GM21367 (cell line): ENCODE measurements at regions not wholly inside any gene's neighbourhood (a gene's known extent, or its start where the extent isn't known, plus 50 kb on each side); places are given as distances from the start of the nearest gene placed in this dataset.
"Not testable (repeated sequence)": the region's sequence is repeated elsewhere in the genome, so short reads cannot be mapped to it uniquely, and the experiment has no call there.

Experiments
- ATAC-seq: cut with Tn5 transposase; IDR thresholded peaks from one replicate; pipeline ENCODE4 v1.9.1; 2021; ENCODE audit not compliant: unreplicated experiment

DNA sequence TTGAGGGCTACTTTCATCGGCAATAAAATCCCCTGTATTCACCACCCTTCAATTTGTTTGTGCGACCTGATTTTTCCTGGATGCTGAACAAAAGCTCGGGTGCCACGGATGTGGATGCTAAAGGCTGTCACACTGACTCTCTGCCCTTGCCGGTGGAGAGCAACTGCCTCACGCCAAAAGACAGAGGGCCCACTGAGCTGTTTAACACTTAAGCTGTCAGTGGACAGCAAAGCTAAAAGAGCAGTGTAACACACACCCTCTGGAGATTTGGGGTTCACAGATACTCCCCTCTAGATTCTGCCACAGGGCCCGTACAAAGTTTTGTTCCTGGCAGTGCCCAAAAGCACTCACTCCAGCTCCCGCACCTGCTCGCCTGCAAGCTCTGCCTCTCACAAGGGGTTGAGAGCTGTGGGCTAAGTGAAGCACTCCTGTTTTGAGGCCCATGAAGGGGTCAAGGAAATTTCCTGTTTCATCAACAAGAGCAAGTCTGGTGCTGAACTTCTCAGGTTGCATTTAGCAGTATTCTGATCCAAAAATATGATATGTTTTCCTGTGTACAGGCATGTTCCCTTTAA lies 1571.9 kb downstream of the ADGRL3 start:
- ATAC-seq = no peak

DNA sequence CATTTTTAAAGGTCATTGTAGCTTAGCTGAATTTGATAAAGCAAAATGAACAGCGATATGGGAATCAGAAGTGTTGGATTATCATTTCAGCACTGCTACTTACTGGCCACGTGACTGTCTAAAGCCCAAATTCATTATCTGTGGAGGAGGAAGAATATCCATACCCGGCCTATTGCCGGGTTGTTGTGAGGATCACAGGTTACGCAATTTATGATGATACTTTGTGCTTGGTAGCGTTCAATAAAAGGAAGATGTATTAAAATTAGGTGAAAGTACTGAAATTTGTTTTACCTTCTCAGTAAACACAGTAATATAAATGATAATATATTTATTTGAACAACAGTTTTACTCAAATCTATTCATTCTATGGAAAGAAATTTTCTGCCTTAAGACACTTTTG lies 1540.2 kb downstream of the ADGRL3 start:
- ATAC-seq = no peak

DNA sequence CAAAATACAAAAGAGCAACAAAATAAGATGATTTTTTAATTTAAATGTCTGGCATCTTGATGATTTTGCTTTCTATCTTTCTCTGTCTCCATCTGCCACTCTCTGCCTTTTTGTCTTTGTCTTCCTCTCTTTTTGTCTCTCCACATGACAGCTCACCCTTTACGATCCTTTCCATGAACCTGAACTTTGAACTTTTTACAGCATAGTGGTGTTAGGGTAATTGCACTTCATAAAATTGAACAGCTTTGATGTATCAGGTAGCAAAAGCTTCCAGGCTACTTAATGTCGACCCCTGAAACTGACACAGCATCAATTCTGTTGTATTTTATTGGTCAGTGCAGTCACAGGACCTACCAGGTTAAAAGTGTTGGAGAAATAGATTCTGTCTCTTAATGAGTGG lies 1517.0 kb downstream of the ADGRL3 start:
- no peak for ATAC-seq

GRCh38 chr4:62711575-62711974 lies 1511.4 kb downstream of the ADGRL3 start:
- no peak for ATAC-seq

DNA sequence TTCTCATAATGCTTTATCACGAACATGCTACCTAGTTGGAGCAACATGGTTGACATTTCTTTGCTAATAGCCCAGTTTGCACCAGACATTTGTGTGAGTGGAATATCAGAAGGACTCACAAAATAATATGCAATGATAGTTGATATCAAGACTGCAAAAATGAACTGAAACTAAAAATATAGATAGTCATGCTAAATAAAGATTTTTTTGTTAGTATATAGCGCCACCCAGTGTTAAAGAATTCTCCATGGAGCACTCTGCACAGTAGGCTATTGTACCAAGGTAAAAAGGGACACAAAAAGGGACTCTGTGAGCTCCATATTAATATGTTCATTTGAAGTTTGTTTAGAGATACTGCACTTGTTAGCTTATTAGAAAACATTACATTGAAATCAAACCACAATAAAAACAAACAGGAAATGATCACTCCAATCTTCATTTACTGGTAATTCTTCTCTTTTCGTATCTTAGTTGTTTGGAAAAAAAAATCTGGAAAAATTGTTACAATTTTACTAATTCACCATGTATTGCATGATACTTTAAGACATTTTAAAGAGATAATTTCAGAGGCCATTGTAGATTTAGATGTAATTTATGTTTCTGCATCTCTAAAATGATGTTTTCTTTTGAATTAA lies 1509.6 kb downstream of the ADGRL3 start:
- no peak for ATAC-seq

DNA sequence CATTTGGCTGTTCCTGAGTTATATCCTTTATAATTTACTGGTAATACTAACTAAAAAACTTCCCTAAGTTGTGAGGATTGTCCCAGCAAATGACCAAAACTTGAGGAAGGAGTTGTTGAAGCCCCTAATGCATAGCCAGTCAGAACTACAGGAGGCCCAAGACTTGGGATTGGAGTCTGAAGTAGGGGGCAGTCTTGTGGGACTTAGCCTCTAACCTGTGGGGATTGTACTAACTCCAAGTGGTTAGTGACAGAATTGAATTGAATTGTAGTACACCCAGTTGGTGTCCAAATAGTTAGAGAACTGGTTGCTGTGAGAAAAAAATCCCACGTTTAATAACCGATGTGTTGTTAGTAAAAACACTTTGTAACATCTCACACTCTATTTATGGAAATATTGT lies 1506.3 kb downstream of the ADGRL3 start:
- no peak for ATAC-seq

- ATAC-seq = no peak
Observed at GRCh38 chr4:62683799-62684566, 1483.9 kb downstream of the ADGRL3 start.

DNA sequence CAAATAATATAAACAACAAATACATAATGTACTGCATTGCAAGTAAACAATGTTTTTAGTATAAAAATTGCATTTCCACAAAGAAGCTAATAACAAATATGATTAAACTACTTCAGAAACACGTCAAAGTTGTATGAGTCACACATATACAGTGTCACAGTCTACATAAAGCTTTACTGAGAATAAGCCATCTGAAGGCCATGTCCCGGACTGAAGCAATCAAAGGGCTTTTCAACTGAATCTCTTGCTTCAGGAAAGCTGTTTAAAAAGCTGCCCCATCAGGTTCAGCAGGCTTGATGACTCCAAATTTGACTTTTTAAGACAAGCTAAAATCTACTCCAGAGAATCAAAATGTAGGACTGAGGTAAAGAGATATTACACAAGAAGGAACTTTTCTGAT lies 1476.8 kb downstream of the ADGRL3 start:
- ATAC-seq = no peak

DNA sequence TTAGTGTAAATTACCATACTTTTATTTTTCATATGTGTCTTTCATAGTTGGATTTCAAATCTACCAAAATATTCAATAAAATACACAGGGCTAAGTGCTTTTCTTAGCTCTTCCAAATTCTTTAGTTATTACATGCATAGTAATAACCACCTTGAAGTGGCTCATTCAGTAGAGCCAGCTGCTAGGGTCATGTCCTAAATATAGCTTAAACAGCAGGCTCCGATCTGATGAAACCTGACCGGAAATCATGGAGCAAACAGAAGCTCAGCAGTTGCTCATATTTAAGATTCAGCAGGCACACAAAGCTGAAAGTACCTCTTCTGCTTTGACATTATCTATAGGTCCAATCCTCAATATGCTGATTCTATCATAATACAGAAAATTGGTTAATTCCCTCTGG lies 1470.4 kb downstream of the ADGRL3 start:
- no peak for ATAC-seq

- no peak for ATAC-seq
Observed at GRCh38 chr4:62661821-62662220, 1461.7 kb downstream of the ADGRL3 start.

GRCh38 chr4:62656006-62656405 lies 1455.9 kb downstream of the ADGRL3 start:
- no peak for ATAC-seq

DNA sequence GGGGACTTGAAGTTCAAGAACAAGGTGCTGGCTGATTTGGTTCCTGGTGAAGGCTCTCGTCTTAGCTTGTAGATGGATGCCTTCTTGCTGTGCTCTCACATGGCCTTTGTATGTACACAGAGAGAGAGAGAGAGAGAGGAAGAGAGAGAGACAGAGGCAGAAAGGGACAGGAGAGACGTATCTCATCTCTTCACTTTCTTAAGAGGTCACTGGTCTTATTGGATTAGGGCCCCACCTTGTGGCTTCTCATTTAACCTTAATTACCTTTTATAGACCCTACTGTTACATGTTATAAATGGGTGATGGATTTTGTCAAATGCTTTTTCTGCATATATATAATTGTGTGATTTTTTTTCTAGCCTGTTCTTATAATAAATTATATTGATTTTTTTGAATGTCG lies 1444.2 kb downstream of the ADGRL3 start:
- no peak for ATAC-seq

- ATAC-seq = no peak
Observed at GRCh38 chr4:62640296-62640695, 1440.2 kb downstream of the ADGRL3 start.

- no peak for ATAC-seq
Observed at GRCh38 chr4:62627671-62628070, 1427.5 kb downstream of the ADGRL3 start.

DNA sequence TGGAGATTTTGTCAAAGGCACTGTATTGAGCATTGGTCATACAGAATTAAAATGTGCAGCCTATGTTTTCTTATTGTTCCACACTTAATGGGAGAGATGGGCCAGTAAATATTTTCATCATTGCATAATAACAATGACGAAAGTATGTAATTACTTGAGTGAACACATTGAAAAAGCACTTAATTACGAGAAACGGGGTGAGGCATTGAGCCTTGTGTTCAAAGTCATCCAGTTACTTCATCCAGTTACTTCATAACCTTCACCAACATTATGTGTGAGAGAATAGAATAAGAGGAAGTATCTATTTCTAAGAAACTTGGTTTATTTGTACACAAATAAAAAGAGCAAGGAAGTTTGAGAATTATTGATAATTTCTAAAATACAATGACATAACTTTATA lies 1427.0 kb downstream of the ADGRL3 start:
- ATAC-seq = no peak

GRCh38 chr4:62622089-62622488 lies 1422.0 kb downstream of the ADGRL3 start:
- no peak for ATAC-seq

DNA sequence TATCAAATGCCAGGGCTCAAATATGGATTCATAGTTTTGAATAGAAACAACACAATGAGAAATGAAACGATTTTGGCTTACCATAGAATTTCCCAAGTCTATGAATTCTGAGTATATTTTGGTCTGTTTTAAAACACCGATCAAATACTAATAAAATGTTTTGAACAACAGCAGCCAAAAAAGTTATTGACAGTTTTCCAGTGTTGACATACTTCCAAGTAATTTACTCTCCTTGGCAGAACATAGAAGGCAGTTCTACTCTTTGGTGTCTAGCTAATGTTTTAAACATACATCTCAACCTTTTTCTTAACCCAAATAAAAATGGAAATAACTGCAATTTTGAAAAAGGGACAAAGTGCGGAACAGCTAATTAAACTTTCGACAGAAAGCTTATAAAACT lies 1419.8 kb downstream of the ADGRL3 start:
- ATAC-seq = no peak

GRCh38 chr4:62618042-62618441 lies 1417.9 kb downstream of the ADGRL3 start:
- ATAC-seq = no peak

GRCh38 chr4:62601737-62602136 lies 1401.6 kb downstream of the ADGRL3 start:
- no peak for ATAC-seq

DNA sequence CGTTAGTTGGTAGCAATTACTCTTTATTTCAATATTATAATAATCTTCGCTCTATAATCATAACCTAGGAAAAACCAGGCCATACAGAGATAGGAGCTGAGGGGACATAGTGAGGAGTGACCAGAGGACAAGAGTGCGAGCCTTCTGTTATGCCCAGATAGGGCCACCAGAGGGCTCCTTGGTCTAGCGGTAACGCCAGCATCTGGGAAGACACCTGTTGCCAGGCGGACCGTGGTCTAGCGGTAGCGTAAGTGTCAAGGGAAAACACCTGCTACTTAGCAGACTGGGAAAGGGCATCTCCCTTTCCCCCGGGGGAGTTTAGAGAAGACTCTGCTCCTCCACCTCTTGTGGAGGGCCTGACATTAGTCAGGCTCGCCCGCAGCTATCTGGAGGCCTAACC lies 1395.1 kb downstream of the ADGRL3 start:
- not testable (repeated sequence) for ATAC-seq

GRCh38 chr4:62591756-62592155 lies 1391.6 kb downstream of the ADGRL3 start:
- no peak for ATAC-seq

DNA sequence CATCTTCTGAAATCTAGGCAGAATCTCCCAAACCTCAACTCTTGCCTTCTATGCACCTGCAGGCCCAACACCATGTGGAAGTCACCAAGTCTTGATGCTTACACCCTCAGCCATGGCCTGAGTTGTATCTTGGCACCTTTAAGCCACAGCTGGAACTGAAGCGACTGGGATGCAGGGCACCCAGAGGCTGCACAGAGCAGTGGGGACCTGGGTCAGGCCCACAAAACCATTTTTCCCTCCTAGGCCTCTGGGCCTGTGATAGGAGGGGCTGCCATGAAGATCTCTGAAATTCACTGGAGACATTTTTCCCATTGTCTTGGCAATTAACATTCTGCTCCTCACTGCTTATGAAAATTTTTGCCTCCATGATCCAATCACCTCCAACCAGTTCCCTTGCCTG lies 1388.5 kb downstream of the ADGRL3 start:
- no peak for ATAC-seq
